SK-N-SH (cell line): ENCODE measurements at regions not wholly inside any gene's neighbourhood (a gene's known extent, or its start where the extent isn't known, plus 50 kb on each side); places are given as distances from the start of the nearest gene placed in this dataset.

Experiments used
- FOSL2 ChIP-seq: IDR thresholded peaks from 2 replicates; pipeline ENCODE4 v1.4.0; 2012; ENCODE audit warnings: low read depth, mild to moderate bottlenecking, moderate library complexity, borderline replicate concordance
- TF ChIP-seq, protein P1 (sequence below): IDR thresholded peaks from 2 replicates; pipeline ENCODE4; 2012
- TF ChIP-seq, protein P2 (sequence below): fragments of 200-600 bp; sonication (generic); IDR thresholded peaks from 2 replicates; pipeline ENCODE4 v1.6.1; 2017; ENCODE audit warnings: antibody characterized with exemption, mild to moderate bottlenecking, moderate library complexity

DNA sequence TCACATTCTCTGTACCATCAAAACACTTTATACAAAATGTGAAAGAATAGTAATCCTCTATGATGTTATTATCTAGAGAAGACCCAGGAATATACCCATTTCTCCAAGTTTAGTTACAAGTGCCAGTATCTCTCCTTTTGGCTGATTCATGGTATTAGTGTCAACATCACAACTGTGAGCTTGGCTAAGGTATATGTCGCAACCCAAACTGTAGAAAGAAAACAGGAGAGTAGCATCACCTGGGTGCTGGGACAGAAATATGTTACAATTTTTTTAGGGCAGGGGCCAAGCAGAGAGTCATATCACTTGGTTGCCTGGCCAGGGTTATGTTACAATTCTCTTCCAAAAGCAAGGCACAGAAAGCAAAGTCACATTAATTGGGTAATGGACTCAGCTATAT is 127.2 kb upstream of the ZNF91 start:
- TF ChIP-seq, protein P1, sequence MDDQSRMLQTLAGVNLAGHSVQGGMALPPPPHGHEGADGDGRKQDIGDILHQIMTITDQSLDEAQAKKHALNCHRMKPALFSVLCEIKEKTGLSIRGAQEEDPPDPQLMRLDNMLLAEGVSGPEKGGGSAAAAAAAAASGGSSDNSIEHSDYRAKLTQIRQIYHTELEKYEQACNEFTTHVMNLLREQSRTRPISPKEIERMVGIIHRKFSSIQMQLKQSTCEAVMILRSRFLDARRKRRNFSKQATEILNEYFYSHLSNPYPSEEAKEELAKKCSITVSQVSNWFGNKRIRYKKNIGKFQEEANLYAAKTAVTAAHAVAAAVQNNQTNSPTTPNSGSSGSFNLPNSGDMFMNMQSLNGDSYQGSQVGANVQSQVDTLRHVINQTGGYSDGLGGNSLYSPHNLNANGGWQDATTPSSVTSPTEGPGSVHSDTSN = no peak
- TF ChIP-seq, protein P2, sequence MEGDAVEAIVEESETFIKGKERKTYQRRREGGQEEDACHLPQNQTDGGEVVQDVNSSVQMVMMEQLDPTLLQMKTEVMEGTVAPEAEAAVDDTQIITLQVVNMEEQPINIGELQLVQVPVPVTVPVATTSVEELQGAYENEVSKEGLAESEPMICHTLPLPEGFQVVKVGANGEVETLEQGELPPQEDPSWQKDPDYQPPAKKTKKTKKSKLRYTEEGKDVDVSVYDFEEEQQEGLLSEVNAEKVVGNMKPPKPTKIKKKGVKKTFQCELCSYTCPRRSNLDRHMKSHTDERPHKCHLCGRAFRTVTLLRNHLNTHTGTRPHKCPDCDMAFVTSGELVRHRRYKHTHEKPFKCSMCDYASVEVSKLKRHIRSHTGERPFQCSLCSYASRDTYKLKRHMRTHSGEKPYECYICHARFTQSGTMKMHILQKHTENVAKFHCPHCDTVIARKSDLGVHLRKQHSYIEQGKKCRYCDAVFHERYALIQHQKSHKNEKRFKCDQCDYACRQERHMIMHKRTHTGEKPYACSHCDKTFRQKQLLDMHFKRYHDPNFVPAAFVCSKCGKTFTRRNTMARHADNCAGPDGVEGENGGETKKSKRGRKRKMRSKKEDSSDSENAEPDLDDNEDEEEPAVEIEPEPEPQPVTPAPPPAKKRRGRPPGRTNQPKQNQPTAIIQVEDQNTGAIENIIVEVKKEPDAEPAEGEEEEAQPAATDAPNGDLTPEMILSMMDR = no peak
- no peak for TF ChIP-seq FOSL2
